ENCODE measurements at regions not wholly inside any gene's neighbourhood (a gene's known extent, or its start where the extent isn't known, plus 50 kb on each side); places are given as distances from the start of the nearest gene placed in this dataset.

DNA sequence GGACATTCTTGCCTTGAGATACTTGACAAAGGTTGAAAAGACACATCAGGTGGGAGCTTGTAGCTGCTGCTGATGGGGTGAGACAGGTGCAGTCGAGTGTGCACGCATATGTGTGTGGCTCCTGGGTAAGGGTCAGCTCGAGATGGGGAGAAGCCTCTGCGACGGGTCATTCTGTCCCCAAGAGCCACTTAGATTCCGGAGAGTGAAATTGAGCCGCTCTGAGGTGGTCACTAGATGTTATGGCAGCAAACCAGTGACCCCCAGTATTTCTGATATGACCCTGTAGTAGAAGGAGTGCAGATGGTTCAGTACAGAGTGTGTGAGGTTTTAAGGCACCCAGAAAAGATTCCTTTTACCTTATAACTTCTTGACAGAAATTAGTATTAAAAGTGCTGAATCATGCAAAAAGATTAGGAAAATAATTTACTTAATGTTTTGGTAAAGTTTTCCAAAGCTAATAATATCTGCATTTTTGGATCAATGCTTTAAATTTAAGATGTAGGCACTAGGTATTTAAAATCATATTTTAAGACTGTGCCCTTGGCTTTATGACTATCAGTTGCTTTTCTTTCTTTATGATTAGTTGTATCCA lies 241.9 kb upstream of the TOPAZ1 start (continued):
- TF ChIP-seq, protein P1, sequence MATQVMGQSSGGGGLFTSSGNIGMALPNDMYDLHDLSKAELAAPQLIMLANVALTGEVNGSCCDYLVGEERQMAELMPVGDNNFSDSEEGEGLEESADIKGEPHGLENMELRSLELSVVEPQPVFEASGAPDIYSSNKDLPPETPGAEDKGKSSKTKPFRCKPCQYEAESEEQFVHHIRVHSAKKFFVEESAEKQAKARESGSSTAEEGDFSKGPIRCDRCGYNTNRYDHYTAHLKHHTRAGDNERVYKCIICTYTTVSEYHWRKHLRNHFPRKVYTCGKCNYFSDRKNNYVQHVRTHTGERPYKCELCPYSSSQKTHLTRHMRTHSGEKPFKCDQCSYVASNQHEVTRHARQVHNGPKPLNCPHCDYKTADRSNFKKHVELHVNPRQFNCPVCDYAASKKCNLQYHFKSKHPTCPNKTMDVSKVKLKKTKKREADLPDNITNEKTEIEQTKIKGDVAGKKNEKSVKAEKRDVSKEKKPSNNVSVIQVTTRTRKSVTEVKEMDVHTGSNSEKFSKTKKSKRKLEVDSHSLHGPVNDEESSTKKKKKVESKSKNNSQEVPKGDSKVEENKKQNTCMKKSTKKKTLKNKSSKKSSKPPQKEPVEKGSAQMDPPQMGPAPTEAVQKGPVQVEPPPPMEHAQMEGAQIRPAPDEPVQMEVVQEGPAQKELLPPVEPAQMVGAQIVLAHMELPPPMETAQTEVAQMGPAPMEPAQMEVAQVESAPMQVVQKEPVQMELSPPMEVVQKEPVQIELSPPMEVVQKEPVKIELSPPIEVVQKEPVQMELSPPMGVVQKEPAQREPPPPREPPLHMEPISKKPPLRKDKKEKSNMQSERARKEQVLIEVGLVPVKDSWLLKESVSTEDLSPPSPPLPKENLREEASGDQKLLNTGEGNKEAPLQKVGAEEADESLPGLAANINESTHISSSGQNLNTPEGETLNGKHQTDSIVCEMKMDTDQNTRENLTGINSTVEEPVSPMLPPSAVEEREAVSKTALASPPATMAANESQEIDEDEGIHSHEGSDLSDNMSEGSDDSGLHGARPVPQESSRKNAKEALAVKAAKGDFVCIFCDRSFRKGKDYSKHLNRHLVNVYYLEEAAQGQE (IDR thresholded peaks at IDR 0.05; ENCODE audit: unreplicated experiment), result no peak
- TF ChIP-seq, protein P2, sequence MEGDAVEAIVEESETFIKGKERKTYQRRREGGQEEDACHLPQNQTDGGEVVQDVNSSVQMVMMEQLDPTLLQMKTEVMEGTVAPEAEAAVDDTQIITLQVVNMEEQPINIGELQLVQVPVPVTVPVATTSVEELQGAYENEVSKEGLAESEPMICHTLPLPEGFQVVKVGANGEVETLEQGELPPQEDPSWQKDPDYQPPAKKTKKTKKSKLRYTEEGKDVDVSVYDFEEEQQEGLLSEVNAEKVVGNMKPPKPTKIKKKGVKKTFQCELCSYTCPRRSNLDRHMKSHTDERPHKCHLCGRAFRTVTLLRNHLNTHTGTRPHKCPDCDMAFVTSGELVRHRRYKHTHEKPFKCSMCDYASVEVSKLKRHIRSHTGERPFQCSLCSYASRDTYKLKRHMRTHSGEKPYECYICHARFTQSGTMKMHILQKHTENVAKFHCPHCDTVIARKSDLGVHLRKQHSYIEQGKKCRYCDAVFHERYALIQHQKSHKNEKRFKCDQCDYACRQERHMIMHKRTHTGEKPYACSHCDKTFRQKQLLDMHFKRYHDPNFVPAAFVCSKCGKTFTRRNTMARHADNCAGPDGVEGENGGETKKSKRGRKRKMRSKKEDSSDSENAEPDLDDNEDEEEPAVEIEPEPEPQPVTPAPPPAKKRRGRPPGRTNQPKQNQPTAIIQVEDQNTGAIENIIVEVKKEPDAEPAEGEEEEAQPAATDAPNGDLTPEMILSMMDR (conservative IDR thresholded peaks at IDR 0.05; ENCODE audit: low read depth in 2 of 2), result no peak

DNA sequence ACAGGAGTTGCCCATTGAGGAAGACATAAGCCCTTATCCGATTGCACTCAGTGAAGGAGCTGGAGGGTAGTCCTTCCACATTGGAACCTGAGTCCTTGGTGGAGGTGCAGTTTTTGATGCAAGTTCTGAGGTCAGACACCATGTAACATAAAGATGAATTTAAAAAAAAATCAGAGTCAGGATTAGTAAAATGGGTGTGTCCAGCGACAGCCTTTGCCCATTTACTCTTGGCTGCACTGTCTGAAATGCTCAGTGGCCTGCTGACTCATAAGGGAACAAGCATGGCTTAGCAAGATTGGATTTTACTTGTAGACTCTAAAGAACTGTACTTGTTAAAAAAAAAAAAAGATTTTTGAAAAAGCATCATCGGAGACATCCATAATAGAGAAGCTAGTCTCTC lies 241.1 kb upstream of the TOPAZ1 start:
- Mint-ChIP-seq H3K4me1 (peaks cover 21% of the 10 kb centered on the region), H3K27ac (no peak overlapping the region), H3K27me3 (ENCODE audit: insufficient read depth, low read depth, poor library complexity) (peaks cover 51% of the 10 kb centered on the region), H3K4me3 (peak overlapping the region; percentile 46; the same call in 2 of the 3 replicates), H3K9me3 (peaks cover 8% of the 10 kb centered on the region), H3K36me3 (ENCODE audit: low read depth) (peaks cover 4% of the 10 kb centered on the region)
- Histone ChIP-seq H2AFZ (no peak overlapping the region), H3K9me2 (ENCODE audit: insufficient read depth) (no peaks in the 10 kb centered on the region), H3K27me3 (ENCODE audit: insufficient read depth) (peaks cover 47% of the 10 kb centered on the region), H3K4me1 (ENCODE audit: insufficient read depth) (peaks cover 20% of the 10 kb centered on the region), H3K27ac (ENCODE audit: low read depth) (no peak overlapping the region), H3K4me3 (no peak overlapping the region), H3K4me2 (peak overlapping the region; percentile 99; the same call in 1 of the 2 replicates), H3K79me2 (replicated peaks; ENCODE audit: insufficient read depth) (peaks cover 9% of the 10 kb centered on the region; the same call in 1 of the 2 replicates), H3K36me3 (ENCODE audit: insufficient read depth) (no peaks in the 10 kb centered on the region), H3F3A (replicated peaks; ENCODE audit: low read depth) (0 out of 2 replicates have a peak, but pooled peaks cover 11% of the 10 kb centered on the region), H4K20me1 (replicated peaks; ENCODE audit: insufficient read depth) (no peaks in the 10 kb centered on the region; the same call in 1 of the 2 replicates)
- no peak for DNase-seq (ENCODE audit: low spot score)
- no peak for ATAC-seq
- TF ChIP-seq, protein P2 (conservative IDR thresholded peaks at IDR 0.05; ENCODE audit: low read depth in 2 of 2), result no peak
- no peak for TF ChIP-seq JUNB (IDR thresholded peaks at IDR 0.05; ENCODE audit: unreplicated experiment)
- TF ChIP-seq EZH2 (IDR thresholded peaks at IDR 0.05; ENCODE audit: low read depth, unreplicated experiment), result no peak
- TF ChIP-seq, protein P3, sequence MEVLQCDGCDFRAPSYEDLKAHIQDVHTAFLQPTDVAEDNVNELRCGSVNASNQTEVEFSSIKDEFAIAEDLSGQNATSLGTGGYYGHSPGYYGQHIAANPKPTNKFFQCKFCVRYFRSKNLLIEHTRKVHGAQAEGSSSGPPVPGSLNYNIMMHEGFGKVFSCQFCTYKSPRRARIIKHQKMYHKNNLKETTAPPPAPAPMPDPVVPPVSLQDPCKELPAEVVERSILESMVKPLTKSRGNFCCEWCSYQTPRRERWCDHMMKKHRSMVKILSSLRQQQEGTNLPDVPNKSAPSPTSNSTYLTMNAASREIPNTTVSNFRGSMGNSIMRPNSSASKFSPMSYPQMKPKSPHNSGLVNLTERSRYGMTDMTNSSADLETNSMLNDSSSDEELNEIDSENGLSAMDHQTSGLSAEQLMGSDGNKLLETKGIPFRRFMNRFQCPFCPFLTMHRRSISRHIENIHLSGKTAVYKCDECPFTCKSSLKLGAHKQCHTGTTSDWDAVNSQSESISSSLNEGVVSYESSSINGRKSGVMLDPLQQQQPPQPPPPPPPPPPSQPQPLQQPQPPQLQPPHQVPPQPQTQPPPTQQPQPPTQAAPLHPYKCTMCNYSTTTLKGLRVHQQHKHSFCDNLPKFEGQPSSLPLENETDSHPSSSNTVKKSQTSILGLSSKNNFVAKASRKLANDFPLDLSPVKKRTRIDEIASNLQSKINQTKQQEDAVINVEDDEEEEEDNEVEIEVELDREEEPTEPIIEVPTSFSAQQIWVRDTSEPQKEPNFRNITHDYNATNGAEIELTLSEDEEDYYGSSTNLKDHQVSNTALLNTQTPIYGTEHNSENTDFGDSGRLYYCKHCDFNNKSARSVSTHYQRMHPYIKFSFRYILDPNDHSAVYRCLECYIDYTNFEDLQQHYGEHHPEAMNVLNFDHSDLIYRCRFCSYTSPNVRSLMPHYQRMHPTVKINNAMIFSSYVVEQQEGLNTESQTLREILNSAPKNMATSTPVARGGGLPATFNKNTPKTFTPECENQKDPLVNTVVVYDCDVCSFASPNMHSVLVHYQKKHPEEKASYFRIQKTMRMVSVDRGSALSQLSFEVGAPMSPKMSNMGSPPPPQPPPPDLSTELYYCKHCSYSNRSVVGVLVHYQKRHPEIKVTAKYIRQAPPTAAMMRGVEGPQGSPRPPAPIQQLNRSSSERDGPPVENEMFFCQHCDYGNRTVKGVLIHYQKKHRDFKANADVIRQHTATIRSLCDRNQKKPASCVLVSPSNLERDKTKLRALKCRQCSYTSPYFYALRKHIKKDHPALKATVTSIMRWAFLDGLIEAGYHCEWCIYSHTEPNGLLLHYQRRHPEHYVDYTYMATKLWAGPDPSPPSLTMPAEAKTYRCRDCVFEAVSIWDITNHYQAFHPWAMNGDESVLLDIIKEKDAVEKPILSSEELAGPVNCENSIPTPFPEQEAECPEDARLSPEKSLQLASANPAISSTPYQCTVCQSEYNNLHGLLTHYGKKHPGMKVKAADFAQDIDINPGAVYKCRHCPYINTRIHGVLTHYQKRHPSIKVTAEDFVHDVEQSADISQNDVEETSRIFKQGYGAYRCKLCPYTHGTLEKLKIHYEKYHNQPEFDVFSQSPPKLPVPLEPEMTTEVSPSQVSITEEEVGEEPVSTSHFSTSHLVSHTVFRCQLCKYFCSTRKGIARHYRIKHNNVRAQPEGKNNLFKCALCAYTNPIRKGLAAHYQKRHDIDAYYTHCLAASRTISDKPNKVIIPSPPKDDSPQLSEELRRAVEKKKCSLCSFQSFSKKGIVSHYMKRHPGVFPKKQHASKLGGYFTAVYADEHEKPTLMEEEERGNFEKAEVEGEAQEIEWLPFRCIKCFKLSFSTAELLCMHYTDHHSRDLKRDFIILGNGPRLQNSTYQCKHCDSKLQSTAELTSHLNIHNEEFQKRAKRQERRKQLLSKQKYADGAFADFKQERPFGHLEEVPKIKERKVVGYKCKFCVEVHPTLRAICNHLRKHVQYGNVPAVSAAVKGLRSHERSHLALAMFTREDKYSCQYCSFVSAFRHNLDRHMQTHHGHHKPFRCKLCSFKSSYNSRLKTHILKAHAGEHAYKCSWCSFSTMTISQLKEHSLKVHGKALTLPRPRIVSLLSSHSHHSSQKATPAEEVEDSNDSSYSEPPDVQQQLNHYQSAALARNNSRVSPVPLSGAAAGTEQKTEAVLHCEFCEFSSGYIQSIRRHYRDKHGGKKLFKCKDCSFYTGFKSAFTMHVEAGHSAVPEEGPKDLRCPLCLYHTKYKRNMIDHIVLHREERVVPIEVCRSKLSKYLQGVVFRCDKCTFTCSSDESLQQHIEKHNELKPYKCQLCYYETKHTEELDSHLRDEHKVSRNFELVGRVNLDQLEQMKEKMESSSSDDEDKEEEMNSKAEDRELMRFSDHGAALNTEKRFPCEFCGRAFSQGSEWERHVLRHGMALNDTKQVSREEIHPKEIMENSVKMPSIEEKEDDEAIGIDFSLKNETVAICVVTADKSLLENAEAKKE (CRISPR knock-in tag; IDR thresholded peaks at IDR 0.05), result no peak
- TF ChIP-seq, protein P4, sequence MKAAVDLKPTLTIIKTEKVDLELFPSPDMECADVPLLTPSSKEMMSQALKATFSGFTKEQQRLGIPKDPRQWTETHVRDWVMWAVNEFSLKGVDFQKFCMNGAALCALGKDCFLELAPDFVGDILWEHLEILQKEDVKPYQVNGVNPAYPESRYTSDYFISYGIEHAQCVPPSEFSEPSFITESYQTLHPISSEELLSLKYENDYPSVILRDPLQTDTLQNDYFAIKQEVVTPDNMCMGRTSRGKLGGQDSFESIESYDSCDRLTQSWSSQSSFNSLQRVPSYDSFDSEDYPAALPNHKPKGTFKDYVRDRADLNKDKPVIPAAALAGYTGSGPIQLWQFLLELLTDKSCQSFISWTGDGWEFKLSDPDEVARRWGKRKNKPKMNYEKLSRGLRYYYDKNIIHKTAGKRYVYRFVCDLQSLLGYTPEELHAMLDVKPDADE (IDR thresholded peaks at IDR 0.05), result no peak
